Loucy (cell line): ENCODE measurements at regions not wholly inside any gene's neighbourhood (a gene's known extent, or its start where the extent isn't known, plus 50 kb on each side); places are given as distances from the start of the nearest gene placed in this dataset.

Experiments used
- H2AFZ ChIP-seq: fragments of 200-600 bp; sonication (generic); 2 replicates; pipeline ENCODE4 v1.6.0; 2016; ENCODE audit warnings: antibody characterized with exemption, mild to moderate bottlenecking, low read length, moderate library complexity
- H3F3A ChIP-seq: fragments of 200-600 bp; 2 replicates; pipeline ENCODE4 v1.6.0; 2016; ENCODE audit warnings: antibody characterized with exemption, low read depth, mild to moderate bottlenecking
- H3K27me3 ChIP-seq: fragments of 200-600 bp; sonication (generic); 2 replicates; pipeline ENCODE4 v1.6.1; 2014; ENCODE audit warnings: low read length, mild to moderate bottlenecking; ENCODE audit not compliant: insufficient read depth, poor library complexity, severe bottlenecking
- H3K36me3 ChIP-seq: fragments of 200-600 bp; sonication (generic); 2 replicates; pipeline ENCODE4 v1.6.1; 2016; ENCODE audit warnings: low read length; ENCODE audit not compliant: insufficient read depth
- H3K4me1 ChIP-seq: fragments of 200-600 bp; sonication (generic); 2 replicates; pipeline ENCODE4 v1.5.1; 2014; ENCODE audit warnings: low read length, mild to moderate bottlenecking; ENCODE audit not compliant: insufficient read depth, poor library complexity, severe bottlenecking
- H3K4me2 ChIP-seq: fragments of 200-600 bp; sonication (generic); 2 replicates; pipeline ENCODE4 v1.6.0; 2014; ENCODE audit warnings: antibody characterized with exemption, low read length, low read depth, mild to moderate bottlenecking; ENCODE audit not compliant: poor library complexity, severe bottlenecking
- H3K4me3 ChIP-seq: fragments of 200-600 bp; sonication (generic); 2 replicates; pipeline ENCODE4 v1.5.1; 2014; ENCODE audit warnings: low read length, mild to moderate bottlenecking, mixed read lengths; ENCODE audit not compliant: poor library complexity, severe bottlenecking
- H3K79me2 ChIP-seq: fragments of 200-600 bp; sonication (generic); 2 replicates; pipeline ENCODE4 v1.6.1; 2014; ENCODE audit warnings: low read length; ENCODE audit not compliant: insufficient read depth
- H3K9ac ChIP-seq: fragments of 200-600 bp; sonication (generic); 2 replicates; pipeline ENCODE4 v1.6.0; 2014; ENCODE audit warnings: mild to moderate bottlenecking, low read depth, low read length, moderate library complexity; ENCODE audit not compliant: poor library complexity, severe bottlenecking
- H3K9me2 ChIP-seq: fragments of 200-600 bp; sonication (generic); replicated peaks from 2 replicates; pipeline ENCODE4 v1.6.1; 2016; ENCODE audit warnings: low read depth, low read length, mixed read lengths
- H3K9me3 ChIP-seq: fragments of 200-600 bp; sonication (generic); 2 replicates; pipeline ENCODE4 v1.6.1; 2014; ENCODE audit warnings: mild to moderate bottlenecking, antibody characterized with exemption, low read length, low read depth; ENCODE audit not compliant: insufficient read depth
- H4K20me1 ChIP-seq: fragments of 200-600 bp; sonication (generic); 2 replicates; pipeline ENCODE4 v1.6.0; 2014; ENCODE audit warnings: antibody characterized with exemption, low read length, mild to moderate bottlenecking; ENCODE audit not compliant: insufficient read depth, poor library complexity, severe bottlenecking
- EZH2phosphoT487 ChIP-seq: fragments of 200-600 bp; IDR thresholded peaks from 2 replicates; pipeline ENCODE4 v1.6.1; 2018; ENCODE audit warnings: antibody characterized with exemption, mild to moderate bottlenecking, moderate library complexity, borderline replicate concordance
- TF ChIP-seq, protein P1 (sequence below): fragments of 200-600 bp; sonication (generic); conservative IDR thresholded peaks from 2 replicates; pipeline ENCODE4 v1.5.1; 2014; ENCODE audit warnings: mild to moderate bottlenecking, antibody characterized with exemption, low read length

DNA sequence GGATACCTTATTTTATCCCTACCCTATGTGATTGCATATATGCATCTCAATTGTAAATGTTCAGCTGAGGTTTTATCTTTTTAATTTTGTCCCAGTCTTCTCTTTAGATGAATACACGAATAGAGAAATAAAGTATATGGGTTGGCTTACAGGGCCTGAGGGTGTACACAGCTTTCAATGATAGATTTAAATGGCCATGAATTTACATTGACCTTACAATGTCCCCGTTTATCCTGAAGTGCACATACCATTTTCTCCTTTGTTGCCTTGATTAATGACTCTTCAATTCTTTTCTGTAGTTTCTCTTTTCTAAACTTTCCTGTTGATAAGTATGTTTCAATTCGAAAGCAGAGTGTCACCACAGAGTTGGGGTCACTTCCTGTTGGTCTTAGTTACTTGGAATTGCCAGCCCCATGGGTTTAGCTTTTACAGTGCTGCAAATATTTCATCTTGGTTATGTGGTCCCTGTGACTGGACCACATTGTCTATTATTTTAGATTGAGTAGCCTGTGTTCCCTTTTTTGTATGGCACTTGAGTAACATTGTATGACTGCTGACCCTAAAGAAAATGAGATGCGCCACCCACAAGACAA, 1616.3 kb upstream of the ACVR2A start:
- Histone ChIP-seq H3K9me3 (no peaks in the 10 kb centered on the region), H2AFZ (no peak overlapping the region), H4K20me1 (no peaks in the 10 kb centered on the region), H3K36me3 (no peaks in the 10 kb centered on the region), H3K27me3 (no peaks in the 10 kb centered on the region), H3K9me2 (no peaks in the 10 kb centered on the region), H3K79me2 (no peaks in the 10 kb centered on the region), H3F3A (no peaks in the 10 kb centered on the region), H3K9ac (no peak overlapping the region), H3K4me1 (no peaks in the 10 kb centered on the region), H3K4me2 (no peak overlapping the region), H3K4me3 (no peak overlapping the region)
- TF ChIP-seq, protein P1, sequence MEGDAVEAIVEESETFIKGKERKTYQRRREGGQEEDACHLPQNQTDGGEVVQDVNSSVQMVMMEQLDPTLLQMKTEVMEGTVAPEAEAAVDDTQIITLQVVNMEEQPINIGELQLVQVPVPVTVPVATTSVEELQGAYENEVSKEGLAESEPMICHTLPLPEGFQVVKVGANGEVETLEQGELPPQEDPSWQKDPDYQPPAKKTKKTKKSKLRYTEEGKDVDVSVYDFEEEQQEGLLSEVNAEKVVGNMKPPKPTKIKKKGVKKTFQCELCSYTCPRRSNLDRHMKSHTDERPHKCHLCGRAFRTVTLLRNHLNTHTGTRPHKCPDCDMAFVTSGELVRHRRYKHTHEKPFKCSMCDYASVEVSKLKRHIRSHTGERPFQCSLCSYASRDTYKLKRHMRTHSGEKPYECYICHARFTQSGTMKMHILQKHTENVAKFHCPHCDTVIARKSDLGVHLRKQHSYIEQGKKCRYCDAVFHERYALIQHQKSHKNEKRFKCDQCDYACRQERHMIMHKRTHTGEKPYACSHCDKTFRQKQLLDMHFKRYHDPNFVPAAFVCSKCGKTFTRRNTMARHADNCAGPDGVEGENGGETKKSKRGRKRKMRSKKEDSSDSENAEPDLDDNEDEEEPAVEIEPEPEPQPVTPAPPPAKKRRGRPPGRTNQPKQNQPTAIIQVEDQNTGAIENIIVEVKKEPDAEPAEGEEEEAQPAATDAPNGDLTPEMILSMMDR, result no peak
- TF ChIP-seq EZH2phosphoT487, result no peak

DNA sequence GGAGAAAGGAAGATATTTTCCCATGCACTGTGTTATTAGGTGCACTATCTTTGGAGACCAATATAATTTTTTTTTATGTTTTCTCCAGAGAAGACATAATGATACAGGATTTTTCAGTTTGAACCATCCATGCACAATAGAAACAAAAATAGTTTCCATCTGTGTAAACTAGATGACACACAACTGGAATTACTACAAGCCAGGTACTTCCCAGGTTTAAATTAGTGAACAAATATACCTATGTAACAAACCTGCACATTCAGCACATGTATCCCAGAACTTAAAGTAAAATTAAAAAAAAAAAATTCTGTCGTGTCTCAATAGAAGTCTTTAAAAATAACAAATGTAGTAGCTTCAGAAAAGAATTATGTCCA, 1616.8 kb upstream of the ACVR2A start:
- no peak overlapping the region for H3K9ac ChIP-seq
- no peaks in the 10 kb centered on the region for H3K4me1 ChIP-seq
- no peaks in the 10 kb centered on the region for H3K36me3 ChIP-seq
- no peaks in the 10 kb centered on the region for H4K20me1 ChIP-seq
- no peaks in the 10 kb centered on the region for H3K79me2 ChIP-seq
- H3K4me3 ChIP-seq, result no peak overlapping the region
- no peaks in the 10 kb centered on the region for H3K9me3 ChIP-seq
- no peaks in the 10 kb centered on the region for H3K9me2 ChIP-seq
- TF ChIP-seq, protein P1, result no peak
- no peak for TF ChIP-seq EZH2phosphoT487
- H2AFZ ChIP-seq, result no peak overlapping the region
- H3F3A ChIP-seq, result no peaks in the 10 kb centered on the region
- H3K4me2 ChIP-seq, result no peak overlapping the region
- H3K27me3 ChIP-seq, result no peaks in the 10 kb centered on the region

- Histone ChIP-seq H3K4me3 (no peak overlapping the region), H3K4me2 (no peak overlapping the region), H4K20me1 (no peaks in the 10 kb centered on the region), H3K9ac (no peak overlapping the region), H3K36me3 (no peaks in the 10 kb centered on the region), H2AFZ (no peak overlapping the region), H3F3A (no peaks in the 10 kb centered on the region), H3K79me2 (no peaks in the 10 kb centered on the region), H3K27me3 (no peaks in the 10 kb centered on the region), H3K9me3 (no peaks in the 10 kb centered on the region), H3K9me2 (no peaks in the 10 kb centered on the region), H3K4me1 (no peaks in the 10 kb centered on the region)
- TF ChIP-seq, protein P1, result no peak
- TF ChIP-seq EZH2phosphoT487, result no peak
These were observed 1617.4 kb upstream of the ACVR2A start for GRCh38 chr2:146227152-146228019.
